Uterus (tissue), 2 donors: ENCODE measurements at regions not wholly inside any gene's neighbourhood (a gene's known extent, or its start where the extent isn't known, plus 50 kb on each side); places are given as distances from the start of the nearest gene placed in this dataset.

ENCODE experiments used
- POLR2A ChIP-seq, 2 donors: fragments of 450-650 bp; IDR thresholded peaks; one replicate each; pipeline ENCODE4 v1.6.1; 2016; ENCODE audit warnings: antibody characterized with exemption in 2 of 2, mild to moderate bottlenecking in 1 of 2, moderate library complexity in 1 of 2
- TF ChIP-seq, protein P1 (sequence below), 4 experiments: fragments of 200-600 bp in 2 of 4; fragments of 450-650 bp in 2 of 4; sonication (generic) in 2 of 4; IDR thresholded peaks; one replicate each; pipeline ENCODE4 v1.5.1; 2016 to 2019; ENCODE audit warnings: antibody characterized with exemption in 4 of 4, mild to moderate bottlenecking in 2 of 4, moderate library complexity in 1 of 4

DNA sequence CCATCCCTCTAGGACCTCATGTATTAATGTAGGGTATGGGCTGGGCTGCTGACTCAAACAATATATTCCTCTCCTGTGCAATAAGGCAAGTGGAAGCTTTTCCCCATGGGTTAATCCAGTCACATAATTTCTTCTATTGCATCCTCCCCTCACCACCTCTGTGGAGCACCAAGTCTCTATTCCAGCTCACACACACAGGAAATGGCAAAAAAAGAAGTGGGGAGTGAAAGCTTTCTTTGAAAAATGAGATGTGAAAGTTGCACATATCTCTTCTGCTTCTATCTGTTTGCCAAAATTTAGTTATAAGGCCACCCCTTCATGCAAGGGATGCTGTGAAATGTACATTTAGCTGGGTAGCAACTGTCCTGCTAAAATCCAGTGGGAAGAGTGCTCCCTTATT lies 121.3 kb downstream of the CDC42EP3 start:
- TF ChIP-seq, protein P1, sequence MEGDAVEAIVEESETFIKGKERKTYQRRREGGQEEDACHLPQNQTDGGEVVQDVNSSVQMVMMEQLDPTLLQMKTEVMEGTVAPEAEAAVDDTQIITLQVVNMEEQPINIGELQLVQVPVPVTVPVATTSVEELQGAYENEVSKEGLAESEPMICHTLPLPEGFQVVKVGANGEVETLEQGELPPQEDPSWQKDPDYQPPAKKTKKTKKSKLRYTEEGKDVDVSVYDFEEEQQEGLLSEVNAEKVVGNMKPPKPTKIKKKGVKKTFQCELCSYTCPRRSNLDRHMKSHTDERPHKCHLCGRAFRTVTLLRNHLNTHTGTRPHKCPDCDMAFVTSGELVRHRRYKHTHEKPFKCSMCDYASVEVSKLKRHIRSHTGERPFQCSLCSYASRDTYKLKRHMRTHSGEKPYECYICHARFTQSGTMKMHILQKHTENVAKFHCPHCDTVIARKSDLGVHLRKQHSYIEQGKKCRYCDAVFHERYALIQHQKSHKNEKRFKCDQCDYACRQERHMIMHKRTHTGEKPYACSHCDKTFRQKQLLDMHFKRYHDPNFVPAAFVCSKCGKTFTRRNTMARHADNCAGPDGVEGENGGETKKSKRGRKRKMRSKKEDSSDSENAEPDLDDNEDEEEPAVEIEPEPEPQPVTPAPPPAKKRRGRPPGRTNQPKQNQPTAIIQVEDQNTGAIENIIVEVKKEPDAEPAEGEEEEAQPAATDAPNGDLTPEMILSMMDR (IDR thresholded peaks at IDR 0.05) = no peak
- TF ChIP-seq POLR2A (IDR thresholded peaks at IDR 0.05) = no peak
